Ishikawa (cell line): ENCODE measurements at regions not wholly inside any gene's neighbourhood (a gene's known extent, or its start where the extent isn't known, plus 50 kb on each side); places are given as distances from the start of the nearest gene placed in this dataset.

Experiments
- CEBPB ChIP-seq: IDR thresholded peaks from 2 replicates; pipeline ENCODE4 v1.6.1; 2012
- CREB1 ChIP-seq: IDR thresholded peaks from 2 replicates; pipeline ENCODE4 v1.6.1; 2012; ENCODE audit warnings: low read depth
- EGR1 ChIP-seq: IDR thresholded peaks from 2 replicates; pipeline ENCODE4 v1.6.1; 2012
- EP300 ChIP-seq: IDR thresholded peaks from 2 replicates; pipeline ENCODE4 v1.6.1; 2012; ENCODE audit warnings: borderline replicate concordance
- FOXM1 ChIP-seq: IDR thresholded peaks from 2 replicates; pipeline ENCODE4 v1.6.1; 2012; ENCODE audit warnings: low read depth, borderline replicate concordance
- MAX ChIP-seq: IDR thresholded peaks from 2 replicates; pipeline ENCODE4 v1.6.1; 2012
- NFIC ChIP-seq: IDR thresholded peaks from 2 replicates; pipeline ENCODE4 v1.6.1; 2012
- RAD21 ChIP-seq: IDR thresholded peaks from 2 replicates; pipeline ENCODE4 v1.6.1; 2012; ENCODE audit warnings: low read depth
- REST ChIP-seq: IDR thresholded peaks from 2 replicates; pipeline ENCODE4 v1.6.1; 2012; ENCODE audit warnings: low read depth, mild to moderate bottlenecking
- TAF1 ChIP-seq: IDR thresholded peaks from 2 replicates; pipeline ENCODE4 v1.6.1; 2012; ENCODE audit warnings: low read depth, mild to moderate bottlenecking
- TCF12 ChIP-seq: IDR thresholded peaks from 2 replicates; pipeline ENCODE4 v1.6.1; 2012; ENCODE audit warnings: low read depth
- TEAD4 ChIP-seq: IDR thresholded peaks from 2 replicates; pipeline ENCODE4 v1.6.1; 2012
- USF1 ChIP-seq: IDR thresholded peaks from 2 replicates; pipeline ENCODE4 v1.6.1; 2012
- YY1 ChIP-seq: IDR thresholded peaks from 2 replicates; pipeline ENCODE4 v1.6.1; 2012; ENCODE audit warnings: low read depth
- ZBTB7A ChIP-seq: IDR thresholded peaks from 2 replicates; pipeline ENCODE4 v1.6.1; 2012; ENCODE audit warnings: low read depth

- no peak for TF ChIP-seq USF1
- TF ChIP-seq MAX, result no peak
- no peak for TF ChIP-seq TEAD4
- no peak for TF ChIP-seq ZBTB7A
- no peak for TF ChIP-seq YY1
- no peak for TF ChIP-seq TCF12
- TF ChIP-seq RAD21, result no peak
- no peak for TF ChIP-seq FOXM1
- TF ChIP-seq NFIC, result no peak
- TF ChIP-seq CEBPB, result no peak
- TF ChIP-seq EP300, result no peak
- no peak for TF ChIP-seq REST
- TF ChIP-seq TAF1, result no peak
- TF ChIP-seq EGR1, result no peak
- no peak for TF ChIP-seq CREB1
These were observed 255.5 kb downstream of the ETAA1 start for GRCh38 chr2:67652679-67653078.

GRCh38 chr2:67656875-67657274 is 259.7 kb downstream of the ETAA1 start:
- TF ChIP-seq FOXM1, result no peak

GRCh38 chr2:67658820-67659219 is 261.7 kb downstream of the ETAA1 start:
- TF ChIP-seq EGR1 (no peak), CEBPB (no peak), TEAD4 (no peak), YY1 (no peak), USF1 (no peak), MAX (no peak), RAD21 (no peak)

- no peak for TF ChIP-seq RAD21
- no peak for TF ChIP-seq CEBPB
- no peak for TF ChIP-seq MAX
- no peak for TF ChIP-seq CREB1
- TF ChIP-seq TAF1, result no peak
- no peak for TF ChIP-seq TEAD4
- TF ChIP-seq REST, result no peak
- TF ChIP-seq FOXM1, result no peak
- no peak for TF ChIP-seq EGR1
- TF ChIP-seq YY1, result no peak
- no peak for TF ChIP-seq TCF12
- no peak for TF ChIP-seq EP300
- no peak for TF ChIP-seq USF1
- no peak for TF ChIP-seq NFIC
- no peak for TF ChIP-seq ZBTB7A
These were observed 263.0 kb downstream of the ETAA1 start for GRCh38 chr2:67660015-67660602.

- TF ChIP-seq MAX (no peak), EP300 (no peak), TEAD4 (no peak), NFIC (no peak), EGR1 (no peak), REST (no peak), ZBTB7A (no peak), YY1 (no peak), TAF1 (no peak), CREB1 (no peak), FOXM1 (no peak), TCF12 (no peak), CEBPB (no peak), USF1 (no peak)
These were observed 263.7 kb downstream of the ETAA1 start for GRCh38 chr2:67660871-67661270.
